GM21529 (cell line): ENCODE measurements at regions not wholly inside any gene's neighbourhood (a gene's known extent, or its start where the extent isn't known, plus 50 kb on each side); places are given as distances from the start of the nearest gene placed in this dataset.

Experiments used
- ATAC-seq: cut with Tn5 transposase; IDR thresholded peaks from one replicate; pipeline ENCODE4 v1.9.1; 2021; ENCODE audit not compliant: unreplicated experiment

GRCh38 chr10:117669122-117669521 lies 126.6 kb downstream of the EMX2 start:
- no peak for ATAC-seq

- no peak for ATAC-seq
These were observed 127.8 kb downstream of the EMX2 start for GRCh38 chr10:117670116-117670904.

- ATAC-seq, result no peak
These were observed 130.9 kb downstream of the EMX2 start for GRCh38 chr10:117673230-117674010.

GRCh38 chr10:117674201-117674600 lies 131.7 kb downstream of the EMX2 start:
- no peak for ATAC-seq

- ATAC-seq, result no peak
These were observed 132.1 kb downstream of the EMX2 start for GRCh38 chr10:117674646-117675045.

- no peak for ATAC-seq
These were observed 133.0 kb downstream of the EMX2 start for GRCh38 chr10:117675514-117676055.

- ATAC-seq, result no peak
These were observed 134.7 kb downstream of the EMX2 start for GRCh38 chr10:117677239-117677638.

GRCh38 chr10:117677890-117678500 lies 135.4 kb downstream of the EMX2 start:
- no peak for ATAC-seq

GRCh38 chr10:117680601-117681000 lies 138.1 kb downstream of the EMX2 start:
- ATAC-seq, result no peak

GRCh38 chr10:117681104-117681503 lies 138.6 kb downstream of the EMX2 start:
- ATAC-seq, result no peak

- no peak for ATAC-seq
These were observed 141.6 kb downstream of the EMX2 start for GRCh38 chr10:117684046-117684610.

- ATAC-seq, result no peak
These were observed 142.2 kb downstream of the EMX2 start for GRCh38 chr10:117684672-117685211.

- ATAC-seq, result no peak
These were observed 142.9 kb downstream of the EMX2 start for GRCh38 chr10:117685431-117685830.

GRCh38 chr10:117686606-117687005 lies 144.1 kb downstream of the EMX2 start:
- no peak for ATAC-seq

GRCh38 chr10:117688358-117688757 lies 145.8 kb downstream of the EMX2 start:
- ATAC-seq, result no peak

GRCh38 chr10:117689566-117689965 lies 147.0 kb downstream of the EMX2 start:
- no peak for ATAC-seq

GRCh38 chr10:117690359-117690758 lies 147.8 kb downstream of the EMX2 start:
- no peak for ATAC-seq

- ATAC-seq, result no peak
These were observed 151.6 kb downstream of the EMX2 start for GRCh38 chr10:117694190-117694589.

GRCh38 chr10:117697402-117697801 lies 154.9 kb downstream of the EMX2 start:
- no peak for ATAC-seq

GRCh38 chr10:117698809-117699208 lies 156.3 kb downstream of the EMX2 start:
- no peak for ATAC-seq
